ENCODE measurements at regions not wholly inside any gene's neighbourhood (a gene's known extent, or its start where the extent isn't known, plus 50 kb on each side); places are given as distances from the start of the nearest gene placed in this dataset.

DNA sequence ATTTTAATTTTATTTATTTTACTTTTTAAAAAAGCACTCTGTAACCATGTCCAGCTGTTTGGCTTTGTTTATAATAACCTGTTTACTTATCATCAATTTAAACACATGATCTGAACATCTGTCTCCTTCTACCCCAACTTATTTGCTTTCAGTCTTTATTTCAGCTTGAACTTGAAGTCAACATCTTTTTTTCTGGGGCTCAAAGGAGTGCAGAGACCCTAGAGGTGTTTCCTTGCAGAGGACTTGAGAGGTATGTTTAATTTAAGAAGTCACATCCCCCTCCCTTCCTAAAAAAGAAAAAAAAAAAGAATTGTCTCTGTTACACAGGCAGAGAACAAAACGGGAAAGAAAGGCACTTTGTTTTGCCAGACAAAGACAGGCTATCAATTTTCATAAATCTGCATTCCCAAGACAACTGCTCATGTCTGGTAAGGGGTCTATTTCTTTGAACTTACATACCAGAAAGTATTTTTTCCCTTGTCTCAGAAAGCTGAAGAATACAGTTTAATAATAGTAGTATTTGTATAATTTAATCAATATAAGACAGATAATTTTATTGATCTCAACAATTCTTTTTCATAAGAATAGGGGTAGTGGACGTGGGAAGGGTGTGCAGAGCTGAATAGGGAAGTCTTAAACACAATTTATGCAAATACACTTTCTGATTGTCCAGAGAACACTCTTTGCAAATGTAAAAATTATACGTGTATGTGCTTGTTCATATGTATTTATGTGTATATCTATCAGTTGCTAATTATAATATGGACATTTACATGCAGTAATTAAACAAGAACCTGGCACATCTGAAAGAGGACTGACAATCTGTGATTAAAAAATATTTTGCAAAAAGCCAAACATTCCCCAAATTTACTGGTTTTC lies 109.7 kb upstream of the PDZRN3 start:
- Histone ChIP-seq H3K9ac (ENCODE audit: low read length) (no peak overlapping the region), H3K9me3 (ENCODE audit: control insufficient read depth, insufficient read depth, low read depth, low read length) (no peaks in the 10 kb centered on the region), H3K27me3 (ENCODE audit: control insufficient read depth, insufficient read depth, low read length) (no peaks in the 10 kb centered on the region), H3K4me1 (ENCODE audit: control insufficient read depth, insufficient read depth, low read length) (peaks cover 3% of the 10 kb centered on the region; the same call in 1 of the 2 replicates), H3K4me3 (ENCODE audit: low read depth, low read length) (no peak overlapping the region), H3K36me3 (ENCODE audit: control insufficient read depth, insufficient read depth, low read length) (no peaks in the 10 kb centered on the region), H3K27ac (ENCODE audit: low read depth, low read length) (no peak overlapping the region)

DNA sequence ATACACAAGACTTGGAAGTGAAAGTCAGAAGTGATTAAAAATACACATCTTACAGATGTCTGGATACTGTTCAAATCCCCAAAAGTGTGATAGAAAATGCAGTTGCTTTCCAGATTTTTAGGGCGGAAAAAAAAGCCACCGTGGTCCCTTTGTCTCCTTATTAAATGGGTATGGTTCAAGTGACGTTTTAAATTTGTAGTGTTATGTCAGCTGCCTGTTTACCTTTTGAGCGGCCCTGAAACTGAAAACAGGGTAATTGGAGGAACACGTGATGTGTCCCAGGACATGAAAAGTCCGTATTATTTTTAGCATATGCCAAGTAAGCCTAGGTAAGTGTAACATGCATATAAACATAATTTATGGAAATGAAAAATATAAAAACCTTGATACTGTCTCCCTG lies 109.0 kb upstream of the PDZRN3 start:
- no peak overlapping the region for H3K27ac ChIP-seq (ENCODE audit: low read depth, low read length)
- no peaks in the 10 kb centered on the region for H3K9me3 ChIP-seq (ENCODE audit: control insufficient read depth, insufficient read depth, low read depth, low read length)
- H3K27me3 ChIP-seq (ENCODE audit: control insufficient read depth, insufficient read depth, low read length) = no peaks in the 10 kb centered on the region
- no peak overlapping the region for H3K4me3 ChIP-seq (ENCODE audit: low read depth, low read length)
- H3K4me1 ChIP-seq (ENCODE audit: control insufficient read depth, insufficient read depth, low read length) = peaks cover 3% of the 10 kb centered on the region; the same call in 1 of the 2 replicates
- H3K36me3 ChIP-seq (ENCODE audit: control insufficient read depth, insufficient read depth, low read length) = no peaks in the 10 kb centered on the region
- H3K9ac ChIP-seq (ENCODE audit: low read length) = no peak overlapping the region

DNA sequence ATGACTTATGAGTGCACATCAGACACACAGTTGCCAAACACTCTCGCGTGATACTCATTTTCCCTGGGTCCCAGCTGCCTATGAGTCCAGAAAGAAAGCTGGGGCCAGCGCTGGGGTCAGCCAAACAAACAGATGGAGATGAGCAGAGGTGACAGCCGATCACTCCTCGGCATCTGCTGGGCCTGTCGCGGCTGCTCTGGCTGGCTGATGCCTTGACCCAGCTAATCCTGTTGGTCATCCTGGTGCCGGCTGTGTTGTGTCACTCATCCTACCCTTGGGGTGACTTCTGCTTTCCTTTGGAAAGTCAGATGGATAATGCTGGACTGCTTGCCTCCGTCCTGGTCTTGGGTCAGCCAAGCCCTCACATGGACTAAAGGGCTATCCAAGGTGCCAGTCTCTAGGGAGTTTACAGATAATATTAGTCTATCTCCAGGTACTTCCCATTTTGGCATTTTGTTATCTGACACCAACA lies 105.3 kb upstream of the PDZRN3 start:
- Histone ChIP-seq H3K27me3 (ENCODE audit: control insufficient read depth, insufficient read depth, low read length) (no peaks in the 10 kb centered on the region), H3K9me3 (ENCODE audit: control insufficient read depth, insufficient read depth, low read depth, low read length) (no peaks in the 10 kb centered on the region), H3K9ac (ENCODE audit: low read length) (no peak overlapping the region), H3K36me3 (ENCODE audit: control insufficient read depth, insufficient read depth, low read length) (no peaks in the 10 kb centered on the region), H3K4me1 (ENCODE audit: control insufficient read depth, insufficient read depth, low read length) (peaks cover 18% of the 10 kb centered on the region), H3K4me3 (ENCODE audit: low read depth, low read length) (no peak overlapping the region), H3K27ac (ENCODE audit: low read depth, low read length) (no peak overlapping the region)

DNA sequence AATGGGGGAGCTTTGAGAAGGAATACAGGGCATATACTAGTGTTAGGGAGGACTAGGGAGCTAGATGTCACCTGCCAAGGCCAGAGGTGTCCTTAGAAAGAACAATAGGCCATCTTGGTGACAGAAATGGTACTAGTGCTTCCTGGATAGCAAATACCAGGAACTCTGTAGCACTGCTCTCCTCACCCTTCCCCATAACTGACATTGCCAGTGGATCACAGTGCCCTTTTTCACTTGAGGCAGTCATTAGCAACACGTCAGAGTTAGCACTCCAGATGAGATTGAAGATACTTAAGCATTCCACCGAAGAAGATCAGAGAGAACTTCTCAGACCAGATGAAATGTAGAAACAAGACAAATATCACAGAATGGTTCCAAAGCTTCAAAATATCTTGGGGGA lies 103.1 kb upstream of the PDZRN3 start:
- no peaks in the 10 kb centered on the region for H3K27me3 ChIP-seq (ENCODE audit: control insufficient read depth, insufficient read depth, low read length)
- H3K27ac ChIP-seq (ENCODE audit: low read depth, low read length) = no peak overlapping the region
- H3K9me3 ChIP-seq (ENCODE audit: control insufficient read depth, insufficient read depth, low read depth, low read length) = no peaks in the 10 kb centered on the region
- no peak overlapping the region for H3K9ac ChIP-seq (ENCODE audit: low read length)
- peaks cover 18% of the 10 kb centered on the region for H3K4me1 ChIP-seq (ENCODE audit: control insufficient read depth, insufficient read depth, low read length)
- H3K36me3 ChIP-seq (ENCODE audit: control insufficient read depth, insufficient read depth, low read length) = no peaks in the 10 kb centered on the region
- H3K4me3 ChIP-seq (ENCODE audit: low read depth, low read length) = no peak overlapping the region

DNA sequence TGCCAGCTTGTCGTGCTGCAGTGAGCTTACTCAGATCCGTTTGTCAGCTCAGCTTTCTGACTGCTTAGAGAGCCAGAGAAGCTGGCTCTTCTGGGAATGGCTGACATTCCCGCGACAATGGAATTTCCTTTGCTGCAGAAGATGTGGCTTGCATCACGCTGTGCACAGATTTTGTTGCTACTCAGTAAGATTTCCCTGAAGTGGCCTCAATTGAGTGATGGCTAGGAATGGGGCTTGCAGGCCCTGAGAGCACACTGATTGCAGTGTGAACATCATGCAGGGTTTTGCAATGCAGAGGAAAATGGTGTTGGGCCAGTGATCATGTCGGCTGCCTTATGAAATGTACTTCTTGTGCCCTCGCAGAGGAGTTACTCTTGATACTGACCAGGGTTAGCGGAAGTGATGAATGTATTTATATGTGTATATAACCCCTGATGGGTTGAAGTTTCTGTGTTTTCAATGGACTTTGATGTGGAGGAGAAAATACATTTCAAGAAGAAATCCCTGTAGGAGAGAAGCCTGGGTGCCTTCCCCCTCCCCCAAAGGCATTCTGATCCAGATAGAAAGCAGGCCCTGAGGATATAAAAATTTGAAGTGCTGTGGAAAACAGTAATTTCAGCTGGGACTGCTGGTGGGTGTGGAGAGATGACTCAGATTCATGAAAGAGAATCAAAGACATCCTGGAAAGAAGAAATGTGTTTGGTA lies 102.5 kb upstream of the PDZRN3 start:
- no peak overlapping the region for H3K4me3 ChIP-seq (ENCODE audit: low read depth, low read length)
- no peak overlapping the region for H3K9ac ChIP-seq (ENCODE audit: low read length)
- H3K4me1 ChIP-seq (ENCODE audit: control insufficient read depth, insufficient read depth, low read length) = peaks cover 18% of the 10 kb centered on the region
- no peaks in the 10 kb centered on the region for H3K36me3 ChIP-seq (ENCODE audit: control insufficient read depth, insufficient read depth, low read length)
- H3K27me3 ChIP-seq (ENCODE audit: control insufficient read depth, insufficient read depth, low read length) = no peaks in the 10 kb centered on the region
- H3K9me3 ChIP-seq (ENCODE audit: control insufficient read depth, insufficient read depth, low read depth, low read length) = no peaks in the 10 kb centered on the region
- H3K27ac ChIP-seq (ENCODE audit: low read depth, low read length) = no peak overlapping the region

DNA sequence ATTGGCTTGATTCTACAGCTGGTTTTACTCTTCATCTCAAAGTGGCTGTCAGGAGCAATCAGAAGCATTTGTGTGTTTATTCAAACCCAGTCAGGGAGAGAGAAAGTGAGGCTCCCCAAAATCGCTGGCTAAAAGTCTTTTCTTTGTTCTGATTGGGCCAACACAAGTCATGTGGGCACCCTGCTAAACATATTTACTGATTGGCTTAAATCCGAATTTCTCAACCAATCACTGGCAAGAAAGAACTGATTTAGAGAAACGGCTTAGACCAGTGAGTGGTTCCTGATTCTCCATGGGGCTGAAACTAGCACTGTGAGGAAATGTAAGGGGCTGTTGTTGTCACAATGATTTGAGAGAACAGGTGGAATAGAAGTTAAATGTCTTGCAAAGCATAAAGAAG lies 98.9 kb upstream of the PDZRN3 start:
- Histone ChIP-seq H3K27me3 (ENCODE audit: control insufficient read depth, insufficient read depth, low read length) (no peaks in the 10 kb centered on the region), H3K4me1 (ENCODE audit: control insufficient read depth, insufficient read depth, low read length) (peaks cover 15% of the 10 kb centered on the region), H3K36me3 (ENCODE audit: control insufficient read depth, insufficient read depth, low read length) (no peaks in the 10 kb centered on the region), H3K9ac (ENCODE audit: low read length) (no peak overlapping the region), H3K27ac (ENCODE audit: low read depth, low read length) (no peak overlapping the region), H3K4me3 (ENCODE audit: low read depth, low read length) (no peak overlapping the region), H3K9me3 (ENCODE audit: control insufficient read depth, insufficient read depth, low read depth, low read length) (no peaks in the 10 kb centered on the region)

DNA sequence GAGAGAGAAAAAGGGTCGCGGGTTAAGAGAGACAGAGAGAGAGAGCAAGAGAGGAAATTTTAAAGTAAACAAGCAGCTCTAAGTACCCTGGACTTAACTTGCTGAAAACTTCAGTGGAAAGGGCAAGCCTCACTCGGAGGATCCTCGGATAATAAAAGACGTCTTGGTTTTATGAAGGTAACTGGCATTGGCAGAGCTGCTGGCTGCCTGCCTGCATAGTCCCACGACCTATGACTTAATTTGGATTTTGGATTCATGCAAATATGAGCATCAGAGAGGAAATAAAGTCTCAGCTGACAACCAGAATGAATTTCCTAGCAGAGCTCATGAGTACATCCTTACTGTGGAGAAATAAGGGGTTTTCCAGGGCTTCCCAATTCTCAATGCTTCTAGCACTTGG lies 95.1 kb upstream of the PDZRN3 start:
- Histone ChIP-seq H3K4me3 (ENCODE audit: low read depth, low read length) (no peak overlapping the region), H3K36me3 (ENCODE audit: control insufficient read depth, insufficient read depth, low read length) (no peaks in the 10 kb centered on the region), H3K27ac (ENCODE audit: low read depth, low read length) (no peak overlapping the region), H3K4me1 (ENCODE audit: control insufficient read depth, insufficient read depth, low read length) (no peaks in the 10 kb centered on the region), H3K27me3 (ENCODE audit: control insufficient read depth, insufficient read depth, low read length) (no peaks in the 10 kb centered on the region), H3K9ac (ENCODE audit: low read length) (no peak overlapping the region), H3K9me3 (ENCODE audit: control insufficient read depth, insufficient read depth, low read depth, low read length) (no peaks in the 10 kb centered on the region)

DNA sequence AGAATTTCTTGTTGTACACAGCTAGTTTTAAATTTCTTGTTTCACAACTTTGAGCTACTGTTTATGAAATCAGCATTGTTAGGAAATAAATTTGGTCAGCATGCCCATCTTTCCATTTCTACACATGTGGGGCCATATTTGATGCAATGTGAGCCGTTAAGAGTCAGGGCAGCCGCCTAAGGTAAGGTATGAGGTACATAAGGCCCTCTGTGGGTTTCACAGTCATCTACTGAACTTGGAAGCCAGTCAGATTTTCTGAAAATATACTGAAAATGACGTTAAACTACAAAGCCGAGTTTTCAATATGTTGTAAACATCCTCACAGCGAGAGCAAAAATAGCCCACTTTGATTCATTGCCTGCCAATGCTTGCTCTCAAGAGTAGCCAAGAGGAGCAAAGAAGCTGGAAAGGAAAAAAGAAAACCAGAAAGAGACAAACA lies 94.7 kb upstream of the PDZRN3 start:
- no peak overlapping the region for H3K27ac ChIP-seq (ENCODE audit: low read depth, low read length)
- H3K9ac ChIP-seq (ENCODE audit: low read length) = no peak overlapping the region
- no peaks in the 10 kb centered on the region for H3K27me3 ChIP-seq (ENCODE audit: control insufficient read depth, insufficient read depth, low read length)
- H3K36me3 ChIP-seq (ENCODE audit: control insufficient read depth, insufficient read depth, low read length) = no peaks in the 10 kb centered on the region
- H3K9me3 ChIP-seq (ENCODE audit: control insufficient read depth, insufficient read depth, low read depth, low read length) = no peaks in the 10 kb centered on the region
- H3K4me1 ChIP-seq (ENCODE audit: control insufficient read depth, insufficient read depth, low read length) = no peaks in the 10 kb centered on the region
- no peak overlapping the region for H3K4me3 ChIP-seq (ENCODE audit: low read depth, low read length)

DNA sequence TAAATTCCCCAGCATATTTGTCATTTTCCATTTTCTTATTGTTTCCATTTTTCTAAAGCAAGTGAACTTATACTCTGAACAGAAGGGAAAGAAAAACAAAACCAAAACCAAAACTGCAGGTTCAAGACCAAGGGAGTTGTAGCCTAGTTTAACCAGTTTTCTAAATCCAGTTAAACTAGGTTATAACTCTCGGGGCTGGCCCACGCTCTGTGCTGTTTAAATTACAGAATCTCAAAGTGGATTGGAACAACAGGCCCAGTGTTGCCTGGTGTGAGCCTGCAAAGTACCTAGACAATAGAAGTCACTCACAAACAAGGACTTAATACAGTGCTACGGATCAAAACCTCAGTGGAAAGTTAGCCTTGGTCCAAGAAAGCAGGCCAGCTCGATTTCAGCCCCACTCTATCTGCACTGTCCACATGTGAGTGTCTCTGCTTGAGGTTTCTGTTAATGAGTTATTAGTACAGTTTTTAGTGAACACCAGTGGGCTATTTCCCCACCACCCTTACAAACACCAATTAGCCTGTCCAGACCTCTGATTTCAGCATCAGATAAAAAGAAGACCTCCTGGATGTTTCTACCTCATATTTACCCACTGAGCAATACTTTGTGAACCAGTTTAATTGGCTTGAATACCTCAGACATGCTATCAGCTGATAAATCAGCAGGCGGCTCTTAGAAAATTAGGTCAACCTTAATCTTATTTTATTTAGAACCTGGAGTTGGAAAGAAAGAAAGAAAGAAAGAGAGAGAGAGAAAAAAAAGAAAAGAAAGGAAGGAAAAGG lies 93.8 kb upstream of the PDZRN3 start:
- H3K36me3 ChIP-seq (ENCODE audit: control insufficient read depth, insufficient read depth, low read length) = no peaks in the 10 kb centered on the region
- no peaks in the 10 kb centered on the region for H3K9me3 ChIP-seq (ENCODE audit: control insufficient read depth, insufficient read depth, low read depth, low read length)
- H3K9ac ChIP-seq (ENCODE audit: low read length) = no peak overlapping the region
- no peaks in the 10 kb centered on the region for H3K27me3 ChIP-seq (ENCODE audit: control insufficient read depth, insufficient read depth, low read length)
- no peak overlapping the region for H3K27ac ChIP-seq (ENCODE audit: low read depth, low read length)
- H3K4me1 ChIP-seq (ENCODE audit: control insufficient read depth, insufficient read depth, low read length) = no peaks in the 10 kb centered on the region
- no peak overlapping the region for H3K4me3 ChIP-seq (ENCODE audit: low read depth, low read length)

DNA sequence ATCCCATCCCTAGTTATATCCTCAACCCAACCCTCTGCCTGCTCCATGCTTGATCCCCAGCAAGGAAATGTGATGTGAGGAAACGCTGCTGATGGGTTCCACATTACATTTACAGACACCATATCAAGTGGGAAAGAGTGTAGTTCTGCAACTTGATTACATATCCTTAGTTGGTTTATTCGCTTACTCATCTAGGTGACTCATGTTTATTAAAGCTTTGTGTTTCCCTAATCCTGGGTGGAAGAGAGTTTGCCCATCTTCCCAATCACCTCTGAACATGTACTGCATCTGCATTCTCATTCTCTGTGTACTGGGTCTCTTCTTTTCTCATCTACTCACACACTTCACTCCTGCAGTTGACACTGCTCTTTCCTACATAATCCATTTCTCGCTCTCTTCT lies 91.7 kb upstream of the PDZRN3 start:
- no peaks in the 10 kb centered on the region for H3K9me3 ChIP-seq (ENCODE audit: control insufficient read depth, insufficient read depth, low read depth, low read length)
- no peaks in the 10 kb centered on the region for H3K36me3 ChIP-seq (ENCODE audit: control insufficient read depth, insufficient read depth, low read length)
- H3K4me3 ChIP-seq (ENCODE audit: low read depth, low read length) = no peak overlapping the region
- H3K9ac ChIP-seq (ENCODE audit: low read length) = no peak overlapping the region
- H3K27ac ChIP-seq (ENCODE audit: low read depth, low read length) = no peak overlapping the region
- no peaks in the 10 kb centered on the region for H3K27me3 ChIP-seq (ENCODE audit: control insufficient read depth, insufficient read depth, low read length)
- H3K4me1 ChIP-seq (ENCODE audit: control insufficient read depth, insufficient read depth, low read length) = no peaks in the 10 kb centered on the region

Measured in HUES6 (cell line).